NCI-H1436 treated with DMSO at 0.1 percent for 48 hours (cell line): ENCODE measurements at regions not wholly inside any gene's neighbourhood (a gene's known extent, or its start where the extent isn't known, plus 50 kb on each side); places are given as distances from the start of the nearest gene placed in this dataset.
"Not testable (repeated sequence)": the region's sequence is repeated elsewhere in the genome, so short reads cannot be mapped to it uniquely, and the experiment has no call there.

ENCODE experiments used
- DNase-seq: peaks from one replicate; lab custom pipeline; 2025; lab: John Stamatoyannopoulos, UW

- DNase-seq = no peak
Observed at GRCh38 chr10:37067576-37067975, 57.8 kb upstream of the ANKRD30A start.

- DNase-seq = not testable (repeated sequence)
Observed at GRCh38 chr10:37062296-37062695, 63.1 kb upstream of the ANKRD30A start.

GRCh38 chr10:37057261-37057660, 68.1 kb upstream of the ANKRD30A start:
- no peak for DNase-seq

GRCh38 chr10:37053476-37053875, 71.9 kb upstream of the ANKRD30A start:
- no peak for DNase-seq

- not testable (repeated sequence) for DNase-seq
Observed at GRCh38 chr10:37049982-37050381, 75.4 kb upstream of the ANKRD30A start.

- DNase-seq = not testable (repeated sequence)
Observed at GRCh38 chr10:37044319-37044718, 81.1 kb upstream of the ANKRD30A start.

- DNase-seq = no peak
Observed at GRCh38 chr10:37035853-37036252, 89.5 kb upstream of the ANKRD30A start.

- no peak for DNase-seq
Observed at GRCh38 chr10:37015498-37015897, 109.9 kb upstream of the ANKRD30A start.

- no peak for DNase-seq
Observed at GRCh38 chr10:37010741-37011140, 114.7 kb upstream of the ANKRD30A start.

GRCh38 chr10:37008276-37008675, 117.1 kb upstream of the ANKRD30A start:
- DNase-seq = not testable (repeated sequence)

GRCh38 chr10:37003126-37003525, 122.3 kb upstream of the ANKRD30A start:
- DNase-seq = no peak

- not testable (repeated sequence) for DNase-seq
Observed at GRCh38 chr10:36995806-36996205, 129.6 kb upstream of the ANKRD30A start.

GRCh38 chr10:36994886-36995285, 130.5 kb upstream of the ANKRD30A start:
- DNase-seq = no peak

GRCh38 chr10:36989233-36989632, 136.2 kb upstream of the ANKRD30A start:
- no peak for DNase-seq

GRCh38 chr10:36946598-36946997, 178.8 kb upstream of the ANKRD30A start:
- no peak for DNase-seq

- peak; percentile 8 for DNase-seq
Observed at GRCh38 chr10:36943544-36943943, 181.9 kb upstream of the ANKRD30A start.

- no peak for DNase-seq
Observed at GRCh38 chr10:36942616-36943015, 182.8 kb upstream of the ANKRD30A start.

- no peak for DNase-seq
Observed at GRCh38 chr10:36903040-36903439, 222.4 kb upstream of the ANKRD30A start.

GRCh38 chr10:36899652-36900051, 225.7 kb upstream of the ANKRD30A start:
- no peak for DNase-seq

GRCh38 chr10:36888925-36889573, 236.3 kb upstream of the ANKRD30A start:
- no peak for DNase-seq

GRCh38 chr10:36886303-36886891, 239.0 kb upstream of the ANKRD30A start:
- DNase-seq = no peak

GRCh38 chr10:36885746-36886145, 239.7 kb upstream of the ANKRD30A start:
- no peak for DNase-seq

GRCh38 chr10:36882781-36883180, 242.6 kb upstream of the ANKRD30A start:
- no peak for DNase-seq

- DNase-seq = no peak
Observed at GRCh38 chr10:36880898-36881297, 244.5 kb upstream of the ANKRD30A start.
